ENCODE measurements at regions not wholly inside any gene's neighbourhood (a gene's known extent, or its start where the extent isn't known, plus 50 kb on each side); places are given as distances from the start of the nearest gene placed in this dataset.

GRCh38 chr6:14552891-14553290 is 435.3 kb downstream of the CD83 start:
- no TSS peak for BruUV-seq (replicated peaks)
- Histone ChIP-seq H3K4me3 (ENCODE audit: low read depth in 2 of 2, low read length in 2 of 2) (no peak overlapping the region), H3K9me3 (ENCODE audit: control insufficient read depth, insufficient read depth, low read depth, low read length) (no peaks in the 10 kb centered on the region), H3K36me3 (ENCODE audit: control insufficient read depth, insufficient read depth, low read length) (no peaks in the 10 kb centered on the region), H3K27me3 (ENCODE audit: control insufficient read depth, insufficient read depth, low read length) (no peaks in the 10 kb centered on the region), H3K4me1 (ENCODE audit: control insufficient read depth, insufficient read depth, low read length) (no peaks in the 10 kb centered on the region), H3K27ac (ENCODE audit: low read length) (no peak overlapping the region)
- no peak for TF ChIP-seq SIN3A (IDR thresholded peaks at IDR 0.05; ENCODE audit: borderline replicate concordance, insufficient read depth, low read depth, low read length)
- TF ChIP-seq, protein P1, sequence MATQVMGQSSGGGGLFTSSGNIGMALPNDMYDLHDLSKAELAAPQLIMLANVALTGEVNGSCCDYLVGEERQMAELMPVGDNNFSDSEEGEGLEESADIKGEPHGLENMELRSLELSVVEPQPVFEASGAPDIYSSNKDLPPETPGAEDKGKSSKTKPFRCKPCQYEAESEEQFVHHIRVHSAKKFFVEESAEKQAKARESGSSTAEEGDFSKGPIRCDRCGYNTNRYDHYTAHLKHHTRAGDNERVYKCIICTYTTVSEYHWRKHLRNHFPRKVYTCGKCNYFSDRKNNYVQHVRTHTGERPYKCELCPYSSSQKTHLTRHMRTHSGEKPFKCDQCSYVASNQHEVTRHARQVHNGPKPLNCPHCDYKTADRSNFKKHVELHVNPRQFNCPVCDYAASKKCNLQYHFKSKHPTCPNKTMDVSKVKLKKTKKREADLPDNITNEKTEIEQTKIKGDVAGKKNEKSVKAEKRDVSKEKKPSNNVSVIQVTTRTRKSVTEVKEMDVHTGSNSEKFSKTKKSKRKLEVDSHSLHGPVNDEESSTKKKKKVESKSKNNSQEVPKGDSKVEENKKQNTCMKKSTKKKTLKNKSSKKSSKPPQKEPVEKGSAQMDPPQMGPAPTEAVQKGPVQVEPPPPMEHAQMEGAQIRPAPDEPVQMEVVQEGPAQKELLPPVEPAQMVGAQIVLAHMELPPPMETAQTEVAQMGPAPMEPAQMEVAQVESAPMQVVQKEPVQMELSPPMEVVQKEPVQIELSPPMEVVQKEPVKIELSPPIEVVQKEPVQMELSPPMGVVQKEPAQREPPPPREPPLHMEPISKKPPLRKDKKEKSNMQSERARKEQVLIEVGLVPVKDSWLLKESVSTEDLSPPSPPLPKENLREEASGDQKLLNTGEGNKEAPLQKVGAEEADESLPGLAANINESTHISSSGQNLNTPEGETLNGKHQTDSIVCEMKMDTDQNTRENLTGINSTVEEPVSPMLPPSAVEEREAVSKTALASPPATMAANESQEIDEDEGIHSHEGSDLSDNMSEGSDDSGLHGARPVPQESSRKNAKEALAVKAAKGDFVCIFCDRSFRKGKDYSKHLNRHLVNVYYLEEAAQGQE (IDR thresholded peaks at IDR 0.05; ENCODE audit: insufficient read depth in 1 of 2, low read depth in 2 of 2, low read length in 1 of 2), result no peak
- no peak for TF ChIP-seq POLR2AphosphoS5 (IDR thresholded peaks at IDR 0.05; ENCODE audit: low read depth, low read length)
- TF ChIP-seq CTCF (IDR thresholded peaks at IDR 0.05), result no peak
- no peak for TF ChIP-seq TCF7L2 (IDR thresholded peaks at IDR 0.05; ENCODE audit: low read depth, low read length)
- in situ Hi-C loops (cut with HindIII; ENCODE audit: low pct_unique_long_range_greater_than_20kb, low sequenced_read_pairs), result no loop called here
- DNase-seq (ENCODE audit: low read depth, low spot score) (no peak), ATAC-seq (no peak)
- ChIA-PET POLR2A (no interaction called here), CTCF (no interaction called here)
- intact Hi-C loops (cut with micrococcal nuclease; ENCODE audit: unreplicated experiment), result no loop called here

- no peak overlapping the region for H3K27ac ChIP-seq (ENCODE audit: low read length)
- H3K36me3 ChIP-seq (ENCODE audit: control insufficient read depth, insufficient read depth, low read length), result no peaks in the 10 kb centered on the region
- H3K9me3 ChIP-seq (ENCODE audit: control insufficient read depth, insufficient read depth, low read depth, low read length), result no peaks in the 10 kb centered on the region
- TF ChIP-seq CTCF (IDR thresholded peaks at IDR 0.05), result no peak
- TF ChIP-seq SIN3A (IDR thresholded peaks at IDR 0.05; ENCODE audit: borderline replicate concordance, insufficient read depth, low read depth, low read length), result no peak
- TF ChIP-seq, protein P1 (IDR thresholded peaks at IDR 0.05; ENCODE audit: insufficient read depth in 1 of 2, low read depth in 2 of 2, low read length in 1 of 2), result no peak
- TF ChIP-seq POLR2AphosphoS5 (IDR thresholded peaks at IDR 0.05; ENCODE audit: low read depth, low read length), result no peak
- TF ChIP-seq TCF7L2 (IDR thresholded peaks at IDR 0.05; ENCODE audit: low read depth, low read length), result no peak
- no peak for DNase-seq (ENCODE audit: low read depth, low spot score)
- no peak overlapping the region for H3K4me3 ChIP-seq (ENCODE audit: low read depth in 2 of 2, low read length in 2 of 2)
- intact Hi-C loops (cut with micrococcal nuclease; ENCODE audit: unreplicated experiment), result no loop called here
- ChIA-PET POLR2A (no interaction called here), CTCF (no interaction called here)
- ATAC-seq, result no peak
- H3K4me1 ChIP-seq (ENCODE audit: control insufficient read depth, insufficient read depth, low read length), result no peaks in the 10 kb centered on the region
- in situ Hi-C loops (cut with HindIII; ENCODE audit: low pct_unique_long_range_greater_than_20kb, low sequenced_read_pairs), result no loop called here
- no peaks in the 10 kb centered on the region for H3K27me3 ChIP-seq (ENCODE audit: control insufficient read depth, insufficient read depth, low read length)
- BruUV-seq (replicated peaks), result no TSS peak
Measured at GRCh38 chr6:14553515-14553914, 435.9 kb downstream of the CD83 start.
